Immature natural killer cell (primary cell): ENCODE measurements at regions not wholly inside any gene's neighbourhood (a gene's known extent, or its start where the extent isn't known, plus 50 kb on each side); places are given as distances from the start of the nearest gene placed in this dataset.
"Not testable (repeated sequence)": the region's sequence is repeated elsewhere in the genome, so short reads cannot be mapped to it uniquely, and the experiment has no call there.

Experiments
- DNase-seq, 3 donors: peaks; one replicate each; pipeline ENCODE4 v3.0.0; 2022; ENCODE audit warnings: mixed read lengths in 1 of 3
- H3K27ac Mint-ChIP-seq, 6 donors: one replicate each; pipeline ENCODE4 v1.8.0; 2020; ENCODE audit warnings: mixed read lengths in 6 of 6, mild to moderate bottlenecking in 5 of 6, inconsistent platforms in 4 of 6, moderate library complexity in 3 of 6
- H3K27me3 Mint-ChIP-seq, 3 donors: one replicate each; pipeline ENCODE4 v1.8.0; 2020 to 2021; ENCODE audit warnings: low read depth in 3 of 3, mild to moderate bottlenecking in 3 of 3, mixed read lengths in 3 of 3, moderate library complexity in 3 of 3, inconsistent platforms in 1 of 3
- H3K36me3 Mint-ChIP-seq, 3 donors: one replicate each; pipeline ENCODE4 v1.8.0; 2020; ENCODE audit warnings: mixed read lengths in 3 of 3, inconsistent platforms in 2 of 3, mild to moderate bottlenecking in 2 of 3
- H3K4me1 Mint-ChIP-seq, 2 donors: one replicate each; pipeline ENCODE4 v1.8.0; 2020; ENCODE audit warnings: inconsistent platforms in 2 of 2, mild to moderate bottlenecking in 2 of 2, mixed read lengths in 2 of 2, moderate library complexity in 1 of 2
- H3K4me3 Mint-ChIP-seq, 5 donors: one replicate each; pipeline ENCODE4 v1.8.0; 2020; ENCODE audit warnings: mild to moderate bottlenecking in 5 of 5, mixed read lengths in 5 of 5, inconsistent platforms in 3 of 5, moderate library complexity in 3 of 5
- H3K9me3 Mint-ChIP-seq, 6 donors: one replicate each; pipeline ENCODE4 v1.8.0; 2020; ENCODE audit warnings: mild to moderate bottlenecking in 6 of 6, mixed read lengths in 6 of 6, inconsistent platforms in 4 of 6, moderate library complexity in 3 of 6

DNA sequence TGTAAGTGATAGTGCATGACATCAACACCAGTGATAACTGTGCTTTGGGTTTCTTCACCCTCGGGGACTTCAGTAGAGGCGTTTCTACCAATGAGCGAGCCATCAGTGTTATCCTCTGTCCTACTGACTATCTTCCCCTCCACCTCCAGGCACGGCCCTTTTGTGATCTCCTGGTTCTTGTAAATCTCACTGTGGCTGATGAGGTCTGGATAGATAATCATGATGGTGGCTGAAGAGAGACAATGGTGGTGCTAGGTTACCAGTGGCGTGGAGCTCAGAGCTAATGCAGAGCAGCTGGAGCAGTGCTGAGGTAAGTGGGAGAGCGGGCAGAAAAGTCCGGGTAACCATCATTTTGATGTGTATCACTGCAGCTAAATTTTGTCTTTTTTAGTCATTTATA lies 816.6 kb downstream of the GLUD2 start:
- Mint-ChIP-seq H3K27ac (no peak overlapping the region), H3K4me1 (no peaks in the 10 kb centered on the region), H3K27me3 (peaks cover 0 to 2% (median 2%) of the 10 kb centered on the region in 3 donors), H3K36me3 (no peaks in the 10 kb centered on the region), H3K9me3 (peaks cover 0 to 1% (median 0%) of the 10 kb centered on the region in 6 donors), H3K4me3 (no peak overlapping the region)
- DNase-seq: no peak

GRCh38 chrX:121864561-121864960 lies 817.2 kb downstream of the GLUD2 start:
- Mint-ChIP-seq H3K4me3 (no peak overlapping the region), H3K36me3 (no peaks in the 10 kb centered on the region), H3K9me3 (peaks cover 0 to 3% (median 0%) of the 10 kb centered on the region in 6 donors), H3K27ac (no peak overlapping the region), H3K27me3 (peaks cover 0 to 2% (median 2%) of the 10 kb centered on the region in 3 donors), H3K4me1 (no peaks in the 10 kb centered on the region)
- DNase-seq: no peak

DNA sequence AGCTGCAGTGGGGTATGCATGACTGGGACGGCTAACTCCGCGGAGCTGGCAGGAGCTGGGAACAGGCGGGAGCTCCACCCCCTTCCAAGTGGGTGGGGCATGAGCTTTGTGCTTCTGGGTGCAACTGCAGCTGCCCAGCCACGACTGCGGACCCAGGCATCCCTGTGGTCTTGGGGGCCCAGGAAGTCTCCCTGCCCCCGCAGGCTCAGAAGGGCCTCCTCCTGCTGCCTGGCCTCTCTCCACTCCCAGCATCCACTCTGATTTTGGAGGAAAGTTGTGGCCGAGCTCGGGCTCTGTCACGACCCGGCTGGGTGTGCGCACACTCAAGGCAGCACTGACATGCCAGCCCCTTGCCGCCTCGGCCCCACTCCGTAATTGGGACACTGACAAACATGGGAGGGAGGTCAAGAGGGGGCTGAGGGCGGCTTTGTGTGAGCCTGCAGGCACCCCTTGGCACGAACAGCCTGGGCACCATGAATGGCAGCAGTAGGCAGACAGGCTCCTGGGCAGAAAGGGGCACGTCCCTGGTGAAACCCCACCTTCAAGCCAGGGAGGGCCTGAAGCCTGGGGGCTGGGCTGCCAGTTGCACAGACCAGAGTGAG lies 822.6 kb downstream of the GLUD2 start:
- DNase-seq: no peak
- H3K9me3 Mint-ChIP-seq: peaks cover 0 to 4% (median 0%) of the 10 kb centered on the region in 6 donors
- no peaks in the 10 kb centered on the region for H3K36me3 Mint-ChIP-seq
- H3K4me1 Mint-ChIP-seq: no peaks in the 10 kb centered on the region
- no peak overlapping the region for H3K27ac Mint-ChIP-seq
- H3K4me3 Mint-ChIP-seq: no peak overlapping the region
- H3K27me3 Mint-ChIP-seq: peaks cover 0 to 3% (median 0%) of the 10 kb centered on the region in 3 donors

- no peak for DNase-seq
- Mint-ChIP-seq H3K27me3 (peaks cover 0 to 3% (median 0%) of the 10 kb centered on the region in 3 donors), H3K9me3 (peaks cover 0 to 4% (median 0%) of the 10 kb centered on the region in 6 donors)
Measured at GRCh38 chrX:121871122-121871521, 823.7 kb downstream of the GLUD2 start.

DNA sequence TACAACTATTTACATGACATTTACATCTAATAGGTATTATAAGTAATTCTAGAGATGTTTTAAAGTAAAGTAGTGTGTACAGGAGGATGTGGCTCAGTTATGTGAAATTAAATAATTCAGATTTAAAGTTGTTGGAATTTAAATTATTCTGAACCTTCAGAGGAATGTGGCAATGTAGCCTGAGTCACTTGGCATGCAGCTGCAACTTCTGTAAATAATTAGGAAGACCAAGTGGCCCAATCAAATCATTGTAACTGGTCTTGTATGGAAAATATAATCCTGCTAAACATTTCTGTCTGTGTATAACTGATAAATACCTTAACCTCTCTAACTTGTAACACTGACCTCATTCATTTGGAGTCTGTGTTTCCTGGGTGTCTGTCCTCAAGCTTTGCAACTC lies 828.9 kb downstream of the GLUD2 start:
- H3K27ac Mint-ChIP-seq: no peak overlapping the region
- peaks cover 0 to 5% (median 2%) of the 10 kb centered on the region in 3 donors for H3K27me3 Mint-ChIP-seq
- H3K4me3 Mint-ChIP-seq: no peak overlapping the region

More at GRCh38 chrX:121871122-121871521, 823.7 kb downstream of the GLUD2 start:
- H3K4me1 Mint-ChIP-seq: no peaks in the 10 kb centered on the region
- H3K36me3 Mint-ChIP-seq: no peaks in the 10 kb centered on the region
- no peak overlapping the region for H3K27ac Mint-ChIP-seq
- no peak overlapping the region for H3K4me3 Mint-ChIP-seq

GRCh38 chrX:121877337-121877736 lies 829.9 kb downstream of the GLUD2 start:
- H3K27ac Mint-ChIP-seq, H3K27me3 Mint-ChIP-seq, H3K9me3 Mint-ChIP-seq, H3K4me1 Mint-ChIP-seq, H3K36me3 Mint-ChIP-seq, H3K4me3 Mint-ChIP-seq, DNase-seq: not testable (repeated sequence)

More for the DNA sequence above, 828.9 kb downstream of the GLUD2 start:
- Mint-ChIP-seq H3K4me1 (no peaks in the 10 kb centered on the region), H3K36me3 (no peaks in the 10 kb centered on the region), H3K9me3 (peaks cover 0 to 8% (median 2%) of the 10 kb centered on the region in 6 donors)
- DNase-seq: no peak

DNA sequence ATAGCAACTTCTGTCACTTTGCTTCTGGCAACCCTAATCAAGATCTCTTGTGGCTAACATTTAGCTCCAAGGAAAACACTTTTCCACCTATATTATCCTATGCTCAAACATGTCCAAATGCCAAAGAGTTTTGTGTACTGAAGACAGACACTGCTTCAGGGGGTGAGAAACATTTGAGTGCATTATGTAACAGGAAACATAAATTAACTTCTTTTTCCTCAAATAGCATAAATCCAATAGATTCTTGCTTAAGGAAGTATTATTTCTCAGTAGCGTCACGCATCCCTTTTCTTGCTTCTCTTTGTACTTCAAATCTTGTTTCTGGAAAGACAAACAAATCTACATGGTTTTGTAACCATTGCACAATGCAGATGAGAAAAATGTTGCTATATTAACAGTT lies 839.1 kb downstream of the GLUD2 start:
- Mint-ChIP-seq H3K36me3 (no peaks in the 10 kb centered on the region), H3K9me3 (peaks cover 0 to 5% (median 0%) of the 10 kb centered on the region in 6 donors), H3K27ac (no peak overlapping the region), H3K4me1 (no peaks in the 10 kb centered on the region), H3K27me3 (no peaks in the 10 kb centered on the region), H3K4me3 (no peak overlapping the region)
- no peak for DNase-seq

GRCh38 chrX:121894756-121895155 lies 847.3 kb downstream of the GLUD2 start:
- Mint-ChIP-seq H3K4me3 (no peak overlapping the region), H3K36me3 (no peaks in the 10 kb centered on the region), H3K9me3 (peaks cover 0 to 3% (median 0%) of the 10 kb centered on the region in 6 donors), H3K4me1 (no peaks in the 10 kb centered on the region), H3K27me3 (peaks cover 0 to 4% (median 2%) of the 10 kb centered on the region in 3 donors), H3K27ac (no peak overlapping the region)
- no peak for DNase-seq

DNA sequence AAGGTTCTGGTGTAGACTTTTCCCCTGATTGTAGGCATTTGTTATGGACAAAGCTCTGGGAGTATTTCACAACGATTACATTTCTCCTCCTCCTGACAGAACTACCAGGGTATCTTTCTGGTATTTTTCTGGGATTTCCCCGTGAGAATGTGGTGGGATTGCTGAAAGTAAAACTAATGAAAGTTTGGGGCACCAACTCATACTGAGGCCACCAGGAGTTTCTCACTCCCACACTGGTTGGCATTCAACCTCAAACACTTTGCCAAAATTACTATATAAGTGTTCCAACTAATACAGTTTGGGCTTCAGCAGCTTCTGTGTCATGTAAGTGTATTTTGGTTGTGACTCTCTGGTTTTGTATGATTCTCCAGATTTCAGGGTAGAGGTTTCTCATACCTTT lies 855.1 kb downstream of the GLUD2 start:
- no peak overlapping the region for H3K27ac Mint-ChIP-seq
- H3K9me3 Mint-ChIP-seq: peaks cover 0 to 4% (median 0%) of the 10 kb centered on the region in 6 donors
- H3K4me3 Mint-ChIP-seq: no peak overlapping the region
- H3K36me3 Mint-ChIP-seq: no peaks in the 10 kb centered on the region
- DNase-seq: no peak
- H3K27me3 Mint-ChIP-seq: peaks cover 0 to under 1% (median 0%) of the 10 kb centered on the region in 3 donors
- H3K4me1 Mint-ChIP-seq: no peaks in the 10 kb centered on the region

DNA sequence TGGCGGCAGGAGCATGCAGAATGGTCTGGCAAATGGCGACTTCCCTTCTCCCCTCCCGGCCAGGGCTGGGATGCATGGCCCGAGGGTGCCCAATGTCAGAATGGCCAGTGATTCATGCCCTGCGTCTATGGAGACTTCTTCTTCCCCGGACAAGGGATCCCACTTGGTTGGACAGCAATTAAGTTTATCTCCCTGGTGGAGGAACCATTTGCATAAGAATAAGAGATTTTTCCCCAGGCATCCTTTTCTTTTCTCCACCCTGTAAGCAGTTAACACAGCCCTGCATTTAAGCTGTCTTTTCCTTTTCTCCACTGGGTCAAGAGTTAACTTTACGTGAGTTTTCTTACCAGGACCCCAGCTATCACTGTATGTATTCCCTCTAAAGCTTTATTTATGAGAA lies 856.6 kb downstream of the GLUD2 start:
- H3K36me3 Mint-ChIP-seq: no peaks in the 10 kb centered on the region
- H3K27ac Mint-ChIP-seq: no peak overlapping the region
- no peaks in the 10 kb centered on the region for H3K4me1 Mint-ChIP-seq
- no peak for DNase-seq
- peaks cover 0 to 4% (median 0%) of the 10 kb centered on the region in 6 donors for H3K9me3 Mint-ChIP-seq
- no peak overlapping the region for H3K4me3 Mint-ChIP-seq
- no peaks in the 10 kb centered on the region for H3K27me3 Mint-ChIP-seq

GRCh38 chrX:121921258-121921657 lies 873.8 kb downstream of the GLUD2 start:
- DNase-seq: no peak
- Mint-ChIP-seq H3K36me3 (no peaks in the 10 kb centered on the region), H3K27ac (no peak overlapping the region), H3K4me3 (no peak overlapping the region), H3K27me3 (peaks cover 0 to 2% (median 1%) of the 10 kb centered on the region in 3 donors), H3K4me1 (no peaks in the 10 kb centered on the region), H3K9me3 (peaks cover 0 to 4% (median 1%) of the 10 kb centered on the region in 6 donors)

GRCh38 chrX:121931567-121931966 lies 884.2 kb downstream of the GLUD2 start:
- peaks cover 3 to 9% (median 6%) of the 10 kb centered on the region in 6 donors for H3K9me3 Mint-ChIP-seq
- H3K4me3 Mint-ChIP-seq: no peak overlapping the region
- H3K27me3 Mint-ChIP-seq: no peaks in the 10 kb centered on the region
- no peaks in the 10 kb centered on the region for H3K36me3 Mint-ChIP-seq
- DNase-seq: no peak
- H3K27ac Mint-ChIP-seq: no peak overlapping the region
- H3K4me1 Mint-ChIP-seq: no peaks in the 10 kb centered on the region

GRCh38 chrX:121932688-121933087 lies 885.3 kb downstream of the GLUD2 start:
- no peak overlapping the region for H3K27ac Mint-ChIP-seq
- no peaks in the 10 kb centered on the region for H3K36me3 Mint-ChIP-seq
- peaks cover 1 to 8% (median 6%) of the 10 kb centered on the region in 6 donors for H3K9me3 Mint-ChIP-seq
- H3K27me3 Mint-ChIP-seq: no peaks in the 10 kb centered on the region
- no peaks in the 10 kb centered on the region for H3K4me1 Mint-ChIP-seq
- no peak overlapping the region for H3K4me3 Mint-ChIP-seq
- DNase-seq: no peak

DNA sequence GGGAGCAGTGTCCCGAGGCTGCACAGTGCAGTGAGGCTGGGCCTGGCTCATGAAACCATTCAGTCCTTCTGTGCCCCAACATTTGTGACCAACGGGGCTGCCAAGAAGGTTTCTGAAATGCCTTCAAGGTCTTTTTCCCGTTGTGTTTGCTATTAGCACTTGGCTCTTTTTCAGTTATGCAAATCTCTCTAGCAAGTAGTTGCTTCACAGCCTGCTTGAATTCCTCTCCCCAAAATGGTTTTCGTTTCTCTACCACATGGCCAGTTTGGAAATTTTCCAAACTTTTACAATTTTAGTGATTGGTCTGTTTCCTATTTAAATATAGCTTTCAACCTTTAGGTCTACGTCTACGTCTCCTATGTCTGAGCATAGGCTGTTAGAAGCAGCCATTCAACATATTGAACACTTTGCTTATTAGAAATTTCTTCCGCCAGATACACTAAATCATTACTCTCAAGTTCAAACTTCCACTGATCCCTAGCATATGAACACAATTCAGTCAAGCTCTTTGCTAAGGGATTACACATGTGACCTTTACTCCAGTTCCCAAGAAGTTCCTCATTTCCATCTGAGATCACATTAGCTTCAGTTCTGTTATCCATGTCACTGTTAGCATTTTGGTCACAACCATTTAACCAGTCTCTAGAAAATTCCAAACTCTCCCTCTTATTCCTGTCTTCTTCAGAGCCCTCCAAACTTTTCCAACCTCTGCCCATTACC lies 901.8 kb downstream of the GLUD2 start:
- Mint-ChIP-seq H3K4me3 (no peak overlapping the region), H3K27ac (no peak overlapping the region), H3K36me3 (no peaks in the 10 kb centered on the region), H3K9me3 (peaks cover 0 to 6% (median 0%) of the 10 kb centered on the region in 6 donors), H3K27me3 (peaks cover 0 to 1% (median 0%) of the 10 kb centered on the region in 3 donors), H3K4me1 (no peaks in the 10 kb centered on the region)
- no peak for DNase-seq
